HPDE6-E6E7 (cell line): ENCODE measurements at regions not wholly inside any gene's neighbourhood (a gene's known extent, or its start where the extent isn't known, plus 50 kb on each side); places are given as distances from the start of the nearest gene placed in this dataset.

Experiments used
- DNase-seq: peaks from one replicate; pipeline ENCODE4 v3.0.0; 2011; ENCODE audit warnings: missing footprints; ENCODE audit errors: extremely low spot score

GRCh38 chr7:79872176-79872575, 262.5 kb upstream of the GNAI1 start:
- no peak for DNase-seq

GRCh38 chr7:79868010-79868409, 266.6 kb upstream of the GNAI1 start:
- no peak for DNase-seq

- no peak for DNase-seq
Observed at GRCh38 chr7:79862447-79863210, 272.0 kb upstream of the GNAI1 start.

GRCh38 chr7:79855172-79855571, 279.5 kb upstream of the GNAI1 start:
- no peak for DNase-seq

GRCh38 chr7:79854621-79855020, 280.0 kb upstream of the GNAI1 start:
- no peak for DNase-seq

GRCh38 chr7:79837915-79838314, 296.7 kb upstream of the GNAI1 start:
- no peak for DNase-seq

- DNase-seq = no peak
Observed at GRCh38 chr7:79833616-79834015, 301.0 kb upstream of the GNAI1 start.

GRCh38 chr7:79828866-79829265, 305.8 kb upstream of the GNAI1 start:
- DNase-seq = no peak

- DNase-seq = no peak
Observed at GRCh38 chr7:79823246-79823951, 311.2 kb upstream of the GNAI1 start.

- no peak for DNase-seq
Observed at GRCh38 chr7:79822620-79823240, 311.9 kb upstream of the GNAI1 start.

- peak; percentile 16 for DNase-seq
Observed at GRCh38 chr7:79820387-79820786, 314.2 kb upstream of the GNAI1 start.

- DNase-seq = no peak
Observed at GRCh38 chr7:79810916-79811315, 323.7 kb upstream of the GNAI1 start.

GRCh38 chr7:79806161-79806734, 328.4 kb upstream of the GNAI1 start:
- peak; percentile 1 for DNase-seq

GRCh38 chr7:79790656-79791262, 337.3 kb upstream of the MAGI2 start:
- DNase-seq = no peak

- DNase-seq = no peak
Observed at GRCh38 chr7:79789584-79790345, 336.3 kb upstream of the MAGI2 start.

GRCh38 chr7:79787623-79788022, 334.2 kb upstream of the MAGI2 start:
- DNase-seq = no peak

- DNase-seq = no peak
Observed at GRCh38 chr7:79787096-79787495, 333.6 kb upstream of the MAGI2 start.

GRCh38 chr7:79786187-79786586, 332.7 kb upstream of the MAGI2 start:
- no peak for DNase-seq

- no peak for DNase-seq
Observed at GRCh38 chr7:79785556-79785955, 332.1 kb upstream of the MAGI2 start.

GRCh38 chr7:79782906-79783305, 329.4 kb upstream of the MAGI2 start:
- DNase-seq = no peak

GRCh38 chr7:79782256-79782655, 328.8 kb upstream of the MAGI2 start:
- no peak for DNase-seq
